GM15510 (cell line): ENCODE measurements at regions not wholly inside any gene's neighbourhood (a gene's known extent, or its start where the extent isn't known, plus 50 kb on each side); places are given as distances from the start of the nearest gene placed in this dataset.

ENCODE experiments used
- POLR2A ChIP-seq: IDR thresholded peaks from 3 replicates; pipeline ENCODE4 v1.6.1; 2011; ENCODE audit warnings: borderline replicate concordance; ENCODE audit not compliant: insufficient read length; ENCODE audit errors: extremely low read depth

DNA sequence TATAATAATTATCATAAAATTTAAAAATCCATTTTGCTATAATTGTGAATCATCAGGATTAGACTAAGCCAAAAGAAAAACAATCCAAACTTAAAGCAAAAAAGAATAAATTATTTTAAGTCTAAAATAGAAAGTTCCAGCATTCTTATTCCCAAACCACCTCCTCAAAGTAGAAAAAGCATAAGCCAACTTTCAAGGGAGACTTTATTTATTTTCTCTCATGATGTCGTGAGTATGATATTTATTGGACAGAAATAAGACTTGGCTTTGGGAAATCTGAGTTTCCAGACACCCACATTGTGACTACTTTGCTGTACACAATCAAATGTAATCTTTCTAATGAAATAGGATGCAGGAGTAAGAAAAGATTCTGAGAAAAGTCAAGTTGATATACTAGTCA is 372.1 kb downstream of the MTRR start:
- no peak for TF ChIP-seq POLR2A

DNA sequence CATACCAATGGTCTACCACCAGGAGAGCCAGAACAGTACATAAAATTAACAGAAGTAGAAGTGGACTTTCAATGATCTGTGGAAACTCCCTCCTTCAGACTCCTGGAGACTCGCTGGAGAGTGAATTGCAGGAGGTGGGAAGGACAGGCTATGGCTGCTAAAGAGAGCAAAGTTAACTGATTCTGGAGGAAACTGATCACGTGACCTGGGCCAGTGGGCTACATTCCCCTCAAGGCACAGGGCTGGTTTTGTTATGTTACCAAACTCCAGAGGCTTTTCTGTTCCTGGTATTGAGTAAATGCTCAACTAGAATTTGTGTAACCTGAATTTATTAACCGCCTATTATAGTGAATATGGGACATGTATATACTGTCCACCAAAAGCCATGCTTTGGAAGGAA is 372.6 kb downstream of the MTRR start:
- no peak for TF ChIP-seq POLR2A

GRCh38 chr5:8247049-8247899 is 378.3 kb downstream of the MTRR start:
- TF ChIP-seq POLR2A: no peak

- no peak for TF ChIP-seq POLR2A
These were observed 384.4 kb downstream of the MTRR start for GRCh38 chr5:8253376-8253775.

DNA sequence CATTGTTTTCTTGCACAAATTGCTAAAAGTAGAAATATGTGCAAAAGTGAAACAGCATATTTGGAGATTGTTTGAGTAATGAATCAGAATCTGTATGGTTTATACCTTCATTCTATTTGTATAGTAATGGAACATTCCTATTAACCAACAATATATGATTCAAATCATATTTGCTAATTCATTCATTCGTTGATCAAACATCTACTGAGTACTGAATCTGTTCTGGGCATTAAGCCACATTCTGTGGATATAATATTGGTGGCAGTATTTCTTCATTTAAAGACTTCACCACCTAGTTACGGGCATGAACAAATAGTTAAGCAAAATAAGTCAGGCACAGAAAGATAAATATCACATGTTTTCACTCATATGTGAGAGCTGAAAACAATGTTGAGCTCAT is 385.7 kb downstream of the MTRR start:
- TF ChIP-seq POLR2A: no peak

DNA sequence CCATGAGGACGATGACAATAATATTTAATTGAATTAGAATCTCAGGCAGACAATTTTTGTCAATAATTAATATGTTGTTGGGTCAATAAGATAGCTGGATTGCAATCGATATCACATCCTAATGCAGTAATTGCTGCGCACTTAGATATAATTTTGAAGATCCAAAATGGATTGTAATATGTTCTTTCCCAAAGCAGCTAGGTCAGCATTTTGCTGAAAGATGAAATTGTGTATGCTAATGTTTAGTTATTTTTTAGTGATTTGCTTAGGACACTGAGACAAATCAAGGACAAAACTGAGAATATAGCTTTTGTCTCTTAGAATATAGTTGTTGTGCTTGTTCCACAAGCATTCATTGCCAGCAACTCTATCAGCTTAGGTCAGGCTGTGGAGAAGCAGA is 389.9 kb downstream of the MTRR start:
- TF ChIP-seq POLR2A: no peak

- no peak for TF ChIP-seq POLR2A
These were observed 401.3 kb downstream of the MTRR start for GRCh38 chr5:8270246-8270645.

DNA sequence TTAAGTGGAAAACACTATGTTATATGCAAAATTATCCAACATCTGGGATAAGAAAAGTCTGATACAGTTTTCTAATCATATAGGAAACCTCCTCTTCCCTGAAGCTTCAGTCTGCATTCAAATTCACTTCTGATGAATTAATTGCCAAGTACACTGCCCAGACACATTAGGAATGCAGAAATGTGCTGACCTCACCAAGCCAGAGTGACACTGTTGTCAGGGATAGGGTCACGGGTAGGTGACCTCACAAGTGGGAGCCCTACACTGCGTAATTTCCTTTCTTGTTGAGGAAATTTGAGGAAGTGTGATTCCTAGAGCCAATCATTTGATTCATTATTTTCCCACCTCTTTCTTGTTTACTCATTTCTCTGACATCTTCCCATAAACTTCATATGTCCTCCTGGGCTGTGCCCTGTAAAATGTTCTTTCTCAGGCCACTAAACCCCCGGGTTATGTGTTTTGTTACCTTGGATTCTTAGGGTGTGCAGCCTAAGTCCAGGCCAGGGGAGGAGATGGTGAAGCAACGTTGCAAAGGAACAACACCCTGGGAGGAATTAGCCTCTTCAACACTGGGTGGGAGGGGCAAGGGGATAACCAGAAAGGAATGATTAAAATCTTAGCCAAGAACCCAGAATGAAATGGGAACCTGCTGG is 411.9 kb downstream of the MTRR start:
- TF ChIP-seq POLR2A: no peak

DNA sequence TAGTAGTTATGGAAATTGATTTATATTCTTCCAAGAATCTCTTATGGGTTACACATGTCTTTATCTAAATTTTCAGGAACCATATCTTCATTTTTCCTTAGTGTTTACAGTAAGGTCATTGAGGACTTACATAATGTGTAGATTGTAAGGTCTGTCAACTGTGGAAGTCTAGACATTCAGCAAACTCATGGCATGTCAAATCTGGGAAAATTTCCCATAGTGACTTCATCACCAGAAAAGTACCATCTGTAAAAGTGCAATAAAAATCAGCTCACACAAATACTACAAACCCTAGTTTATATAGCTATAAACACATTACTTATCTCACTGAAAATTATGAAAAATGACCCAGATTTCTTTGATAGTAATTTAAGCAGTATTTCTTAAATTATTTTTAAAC is 419.4 kb downstream of the MTRR start:
- TF ChIP-seq POLR2A: no peak

DNA sequence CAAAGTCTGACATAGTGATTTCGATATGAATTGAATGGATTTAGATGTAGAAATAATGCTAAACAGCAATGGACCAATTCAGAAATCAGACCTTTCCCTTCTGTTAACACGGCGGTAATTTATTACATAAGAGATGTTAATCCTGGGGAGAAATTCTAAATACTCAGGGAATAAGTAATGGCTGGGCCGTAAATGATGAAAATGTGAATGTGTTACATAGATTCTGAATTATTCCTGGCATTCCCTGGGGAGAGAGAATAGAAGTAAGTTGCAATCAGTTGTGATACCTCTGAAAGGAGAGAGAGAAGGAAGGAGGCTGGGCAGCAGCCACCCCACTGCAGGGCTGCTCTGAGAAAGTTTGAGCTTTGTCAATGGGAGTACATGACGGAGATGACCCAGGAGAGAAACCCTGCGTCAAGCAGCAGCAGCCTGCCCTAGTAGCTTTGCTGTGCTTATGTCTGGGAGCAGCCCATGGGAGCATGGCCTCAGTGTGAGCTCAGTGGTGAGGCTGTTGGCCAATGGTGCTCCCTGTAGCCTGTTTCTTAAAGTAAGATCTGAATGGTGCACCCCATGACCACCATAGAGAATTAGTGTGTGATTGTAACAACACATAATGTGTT is 420.1 kb downstream of the MTRR start:
- TF ChIP-seq POLR2A: no peak

DNA sequence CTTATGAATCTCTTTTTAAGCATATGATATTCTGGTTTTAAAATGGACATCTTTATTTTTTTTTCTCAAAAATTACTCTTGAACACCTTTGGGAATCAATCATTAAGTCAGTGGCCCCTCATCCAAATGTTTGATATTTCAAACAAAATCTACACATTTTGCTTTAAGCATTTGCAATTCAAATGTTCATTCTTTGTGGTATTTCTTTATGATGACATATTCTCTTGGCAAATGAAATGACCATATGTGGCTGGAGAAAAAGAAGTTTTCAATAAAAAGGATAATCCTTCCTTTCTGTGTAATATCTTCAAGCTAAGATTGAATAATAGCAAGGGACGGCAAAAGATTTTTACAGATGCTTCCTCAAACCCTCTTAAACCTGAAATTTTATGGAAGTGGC is 420.8 kb downstream of the MTRR start:
- TF ChIP-seq POLR2A: no peak

DNA sequence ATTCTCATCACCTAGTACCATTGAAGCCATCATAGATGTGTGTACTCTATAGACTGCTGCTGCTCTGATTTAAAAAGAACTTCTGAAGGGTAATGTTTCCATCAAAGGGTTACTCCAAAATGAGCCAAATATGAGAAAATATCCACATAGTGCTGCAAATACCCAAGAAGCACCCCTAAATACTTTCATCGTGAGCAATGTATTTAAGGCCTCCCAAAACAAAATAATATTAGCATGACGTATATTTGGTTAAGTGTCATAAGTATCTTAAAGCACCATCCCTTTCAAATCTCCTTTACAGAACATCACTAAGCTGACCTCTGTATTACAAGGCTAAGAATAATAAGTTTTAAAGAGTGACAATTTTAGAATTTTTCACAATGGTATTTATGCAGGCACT is 421.8 kb downstream of the MTRR start:
- TF ChIP-seq POLR2A: no peak

DNA sequence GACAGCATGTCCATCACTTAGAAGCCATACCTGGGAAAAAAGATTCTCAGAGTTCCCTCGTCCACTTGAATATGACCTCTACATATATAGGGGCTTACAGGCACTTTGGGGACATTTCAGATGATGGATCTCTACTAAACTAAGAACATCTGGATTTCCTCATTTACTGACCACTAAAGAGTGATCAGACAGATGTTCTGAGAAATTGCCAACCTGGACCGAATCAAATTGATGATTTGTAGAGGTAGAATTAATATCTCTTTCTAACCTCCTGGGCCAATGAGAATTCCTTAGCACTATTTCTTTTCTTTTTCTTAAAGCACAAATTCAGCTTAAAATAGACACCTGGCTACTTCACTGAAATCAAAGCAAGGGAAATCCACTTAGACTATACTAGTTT is 422.7 kb downstream of the MTRR start:
- no peak for TF ChIP-seq POLR2A

DNA sequence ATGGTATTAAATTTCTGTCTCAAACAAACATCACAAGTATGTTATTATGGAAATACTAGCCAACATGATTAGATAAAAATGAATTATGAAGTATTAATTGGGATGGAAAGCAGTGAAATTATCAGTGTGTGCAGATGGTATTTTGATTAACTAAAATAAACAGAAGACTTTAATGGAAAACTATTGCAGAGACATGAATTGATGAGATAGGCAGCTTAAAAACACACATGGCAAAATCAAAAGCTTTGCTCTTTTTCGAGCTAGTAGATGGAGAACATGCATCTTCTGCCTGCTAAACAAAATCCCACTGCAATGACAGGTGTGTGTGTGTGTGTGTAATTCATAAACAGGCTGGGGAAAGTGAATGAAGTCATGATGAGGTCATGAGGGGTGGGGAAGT is 426.2 kb downstream of the MTRR start:
- no peak for TF ChIP-seq POLR2A

- no peak for TF ChIP-seq POLR2A
These were observed 430.8 kb downstream of the MTRR start for GRCh38 chr5:8299716-8300115.

DNA sequence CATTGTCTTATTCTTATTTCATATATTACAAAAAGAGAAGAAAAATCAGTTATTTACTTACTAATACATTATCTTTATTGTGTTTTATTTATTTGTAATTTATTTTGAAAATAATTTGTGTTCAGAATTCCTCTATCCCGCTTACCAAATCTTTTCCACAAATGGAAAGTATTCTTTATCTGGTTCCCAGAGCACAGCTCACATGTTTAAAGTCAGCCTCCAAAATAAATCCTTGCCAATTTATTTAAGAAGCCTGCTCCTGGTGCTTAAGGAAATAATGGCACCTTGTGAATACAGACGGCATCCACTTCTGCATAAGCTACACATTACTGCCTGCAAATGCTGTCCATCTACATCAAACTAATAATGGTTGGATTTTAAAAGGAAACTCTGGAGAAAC is 435.4 kb downstream of the MTRR start:
- no peak for TF ChIP-seq POLR2A
